Type B pancreatic cell (in vitro differentiated cells): ENCODE measurements at regions not wholly inside any gene's neighbourhood (a gene's known extent, or its start where the extent isn't known, plus 50 kb on each side); places are given as distances from the start of the nearest gene placed in this dataset.
"Not testable (repeated sequence)": the region's sequence is repeated elsewhere in the genome, so short reads cannot be mapped to it uniquely, and the experiment has no call there.

Source experiments
- DNase-seq: peaks from one replicate; pipeline ENCODE4 v3.0.0; 2021; ENCODE audit warnings: mixed read lengths; ENCODE audit not compliant: unreplicated experiment; ENCODE audit errors: extremely low spot score
- H3K27ac Mint-ChIP-seq: 2 replicates; pipeline ENCODE4 v1.8.0; 2021; ENCODE audit warnings: mild to moderate bottlenecking, mixed read lengths
- H3K27me3 Mint-ChIP-seq: 2 replicates; pipeline ENCODE4 v1.8.0; 2021; ENCODE audit warnings: mixed read lengths
- H3K36me3 Mint-ChIP-seq: 2 replicates; pipeline ENCODE4 v1.8.0; 2021; ENCODE audit warnings: mixed read lengths
- H3K4me1 Mint-ChIP-seq: one replicate; pipeline ENCODE4 v1.8.0; 2021; ENCODE audit warnings: mixed read lengths; ENCODE audit not compliant: unreplicated experiment
- H3K4me3 Mint-ChIP-seq: 2 replicates; pipeline ENCODE4 v1.8.0; 2021; ENCODE audit warnings: mild to moderate bottlenecking, mixed read lengths
- H3K9me3 Mint-ChIP-seq: 2 replicates; pipeline ENCODE4 v1.8.0; 2021; ENCODE audit warnings: mixed read lengths
- TF ChIP-seq, protein P1 (sequence below): fragments of 200-600 bp; sonication (generic); conservative IDR thresholded peaks from 2 replicates; pipeline ENCODE4 v1.5.0; 2021; ENCODE audit warnings: antibody characterized with exemption, mild to moderate bottlenecking

- no peak overlapping the region for H3K4me3 Mint-ChIP-seq
- peaks cover 3% of the 10 kb centered on the region for H3K27me3 Mint-ChIP-seq
- no peaks in the 10 kb centered on the region for H3K9me3 Mint-ChIP-seq
- TF ChIP-seq, protein P1, sequence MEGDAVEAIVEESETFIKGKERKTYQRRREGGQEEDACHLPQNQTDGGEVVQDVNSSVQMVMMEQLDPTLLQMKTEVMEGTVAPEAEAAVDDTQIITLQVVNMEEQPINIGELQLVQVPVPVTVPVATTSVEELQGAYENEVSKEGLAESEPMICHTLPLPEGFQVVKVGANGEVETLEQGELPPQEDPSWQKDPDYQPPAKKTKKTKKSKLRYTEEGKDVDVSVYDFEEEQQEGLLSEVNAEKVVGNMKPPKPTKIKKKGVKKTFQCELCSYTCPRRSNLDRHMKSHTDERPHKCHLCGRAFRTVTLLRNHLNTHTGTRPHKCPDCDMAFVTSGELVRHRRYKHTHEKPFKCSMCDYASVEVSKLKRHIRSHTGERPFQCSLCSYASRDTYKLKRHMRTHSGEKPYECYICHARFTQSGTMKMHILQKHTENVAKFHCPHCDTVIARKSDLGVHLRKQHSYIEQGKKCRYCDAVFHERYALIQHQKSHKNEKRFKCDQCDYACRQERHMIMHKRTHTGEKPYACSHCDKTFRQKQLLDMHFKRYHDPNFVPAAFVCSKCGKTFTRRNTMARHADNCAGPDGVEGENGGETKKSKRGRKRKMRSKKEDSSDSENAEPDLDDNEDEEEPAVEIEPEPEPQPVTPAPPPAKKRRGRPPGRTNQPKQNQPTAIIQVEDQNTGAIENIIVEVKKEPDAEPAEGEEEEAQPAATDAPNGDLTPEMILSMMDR, result no peak
- DNase-seq, result no peak
- H3K4me1 Mint-ChIP-seq, result no peaks in the 10 kb centered on the region
- no peak overlapping the region for H3K27ac Mint-ChIP-seq
- H3K36me3 Mint-ChIP-seq, result no peaks in the 10 kb centered on the region
Observed at GRCh38 chr4:95779447-95779846, 60.4 kb upstream of the PDHA2 start.

GRCh38 chr4:95778666-95779065 lies 61.2 kb upstream of the PDHA2 start:
- Mint-ChIP-seq H3K4me3 (no peak overlapping the region), H3K4me1 (no peaks in the 10 kb centered on the region), H3K36me3 (no peaks in the 10 kb centered on the region), H3K27me3 (peaks cover 3% of the 10 kb centered on the region), H3K27ac (no peak overlapping the region), H3K9me3 (no peaks in the 10 kb centered on the region)
- DNase-seq, result no peak
- TF ChIP-seq, protein P1, result no peak

- H3K27ac Mint-ChIP-seq, DNase-seq, H3K36me3 Mint-ChIP-seq, H3K4me3 Mint-ChIP-seq, H3K9me3 Mint-ChIP-seq, H3K27me3 Mint-ChIP-seq, H3K4me1 Mint-ChIP-seq: not testable (repeated sequence)
Observed at GRCh38 chr4:95770605-95771004, 69.3 kb upstream of the PDHA2 start.

DNA sequence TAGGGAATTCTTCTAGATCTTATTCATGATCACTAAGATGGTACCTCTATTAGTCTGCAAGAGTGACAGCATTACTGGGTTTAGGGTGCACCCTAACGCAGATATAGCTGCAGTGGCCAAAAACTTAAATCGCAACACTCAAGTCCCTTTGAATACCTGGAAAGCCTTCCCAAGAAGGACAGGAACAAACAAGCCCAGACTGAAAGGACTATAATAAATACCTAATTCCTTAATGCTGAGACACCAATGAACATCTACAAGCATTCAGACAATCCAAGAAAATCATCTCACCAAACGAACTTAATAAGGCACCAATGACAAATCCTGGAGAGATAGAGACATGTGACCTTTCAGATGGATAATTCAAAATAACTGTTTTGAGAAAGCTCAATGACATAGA lies 74.9 kb upstream of the PDHA2 start:
- DNase-seq, result no peak
- Mint-ChIP-seq H3K27me3 (peaks cover 3% of the 10 kb centered on the region), H3K4me3 (no peak overlapping the region), H3K36me3 (no peaks in the 10 kb centered on the region), H3K4me1 (peaks cover 5% of the 10 kb centered on the region), H3K9me3 (peaks cover 7% of the 10 kb centered on the region), H3K27ac (no peak overlapping the region)
- TF ChIP-seq, protein P1, result no peak

GRCh38 chr4:95761871-95762270 lies 78.0 kb upstream of the PDHA2 start:
- no peak overlapping the region for H3K27ac Mint-ChIP-seq
- H3K36me3 Mint-ChIP-seq, result no peaks in the 10 kb centered on the region

DNA sequence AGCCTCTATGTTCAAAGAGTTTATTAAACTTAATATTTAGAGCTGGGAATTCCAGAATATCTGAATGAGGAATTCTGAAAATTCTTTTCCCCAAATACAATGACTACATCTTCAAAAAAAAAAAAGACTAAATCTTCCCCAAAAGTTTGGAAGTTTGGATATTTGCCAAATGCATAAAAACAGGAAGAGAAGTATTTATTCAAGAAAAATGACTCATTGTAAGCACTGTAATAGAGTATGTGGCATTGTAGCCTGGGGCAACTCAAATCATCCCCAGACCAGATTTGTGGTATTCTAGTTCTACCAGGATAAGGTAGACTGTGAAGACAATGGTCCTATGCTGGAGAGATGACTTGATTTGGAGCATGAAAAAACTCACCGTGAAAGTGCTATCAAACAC lies 78.5 kb upstream of the PDHA2 start:
- Mint-ChIP-seq H3K27me3 (peaks cover 3% of the 10 kb centered on the region), H3K36me3 (no peaks in the 10 kb centered on the region), H3K27ac (no peak overlapping the region), H3K4me1 (peaks cover 5% of the 10 kb centered on the region), H3K9me3 (peaks cover 7% of the 10 kb centered on the region), H3K4me3 (no peak overlapping the region)
- no peak for DNase-seq
- TF ChIP-seq, protein P1, result no peak

More at GRCh38 chr4:95761871-95762270, 78.0 kb upstream of the PDHA2 start:
- Mint-ChIP-seq H3K27me3 (peaks cover 3% of the 10 kb centered on the region), H3K4me1 (peaks cover 5% of the 10 kb centered on the region), H3K4me3 (no peak overlapping the region), H3K9me3 (peaks cover 7% of the 10 kb centered on the region)
- TF ChIP-seq, protein P1, result no peak
- no peak for DNase-seq

GRCh38 chr4:95760646-95761045 lies 79.2 kb upstream of the PDHA2 start:
- H3K36me3 Mint-ChIP-seq, H3K27me3 Mint-ChIP-seq, H3K4me1 Mint-ChIP-seq, H3K4me3 Mint-ChIP-seq, DNase-seq, H3K9me3 Mint-ChIP-seq, H3K27ac Mint-ChIP-seq: not testable (repeated sequence)
